Testis (tissue), 2 donors: ENCODE measurements at regions not wholly inside any gene's neighbourhood (a gene's known extent, or its start where the extent isn't known, plus 50 kb on each side); places are given as distances from the start of the nearest gene placed in this dataset.

ENCODE experiments used
- DNase-seq: peaks from one replicate; pipeline ENCODE4 v3.0.0-alpha.2; 2019
- H3K27ac ChIP-seq, 2 donors: fragments of 200-600 bp; sonication (generic); one replicate each; pipeline ENCODE4 v1.5.1; 2019
- H3K27me3 ChIP-seq: fragments of 200-600 bp; sonication (generic); one replicate; pipeline ENCODE4 v1.5.1; 2019
- H3K36me3 ChIP-seq: fragments of 200-600 bp; sonication (generic); one replicate; pipeline ENCODE4 v1.5.1; 2017; ENCODE audit warnings: low read depth; ENCODE audit errors: missing control alignments
- H3K4me1 ChIP-seq: fragments of 200-600 bp; sonication (generic); one replicate; pipeline ENCODE4 v1.5.1; 2019
- H3K4me3 ChIP-seq, 2 donors: fragments of 200-600 bp; sonication (generic); one replicate each; pipeline ENCODE4 v1.5.1; 2017 to 2019
- H3K9me3 ChIP-seq: fragments of 200-600 bp; sonication (generic); one replicate; pipeline ENCODE4 v1.5.1; 2017
- CTCF ChIP-seq, 3 experiments: fragments of 450-650 bp in 2 of 3; fragments of 200-600 bp in 1 of 3; sonication (generic) in 1 of 3; IDR thresholded peaks; one replicate each; pipeline ENCODE4 v1.5.1; 2016 to 2019; ENCODE audit warnings: antibody characterized with exemption in 3 of 3, mild to moderate bottlenecking in 2 of 3, moderate library complexity in 1 of 3
- POLR2A ChIP-seq: fragments of 450-650 bp; IDR thresholded peaks from one replicate; pipeline ENCODE4 v1.6.1; 2017; ENCODE audit warnings: antibody characterized with exemption, mild to moderate bottlenecking, moderate library complexity
- WGBS, 2 donors: methylation state at CpG; one replicate each; pipeline ENCODE4 v1.1.5; 2018; 5-methylcytosine and 5-hydroxymethylcytosine counted together
- intact Hi-C: fragments of 100-400 bp; cut with DNase I; formaldehyde crosslinking; loops from one replicate; pipeline ENCODE4 v1.15.1; 2023; ENCODE audit warnings: low total_unique reads

GRCh38 chr22:27358096-27358870 lies 443.3 kb downstream of the MN1 start:
- Histone ChIP-seq H3K4me3 (no peak overlapping the region), H3K36me3 (no peaks in the 10 kb centered on the region), H3K27ac (no peak overlapping the region), H3K9me3 (no peaks in the 10 kb centered on the region), H3K4me1 (no peaks in the 10 kb centered on the region), H3K27me3 (no peaks in the 10 kb centered on the region)
- no peak for DNase-seq
- intact Hi-C loops = no loop called here
- 73 to 89% methylated on average over 3 to 7 of the region's 7 CpGs for WGBS, 2 donors
- TF ChIP-seq CTCF (IDR thresholded peaks at IDR 0.05) (no peak), POLR2A (no peak)

- WGBS, 2 donors = 70 to 79% methylated on average over 4 of the region's 4 CpGs
These were observed 431.3 kb downstream of the MN1 start for GRCh38 chr22:27370269-27370668.

GRCh38 chr22:27370987-27371386 lies 430.6 kb downstream of the MN1 start:
- no peaks in the 10 kb centered on the region for H3K36me3 ChIP-seq
- no peak overlapping the region for H3K4me3 ChIP-seq
- no peak overlapping the region for H3K27ac ChIP-seq
- TF ChIP-seq CTCF (IDR thresholded peaks at IDR 0.05) (no peak), POLR2A (no peak)
- no peaks in the 10 kb centered on the region for H3K9me3 ChIP-seq
- WGBS, 2 donors = 95 to 96% methylated on average over 4 of the region's 4 CpGs
- DNase-seq = no peak
- H3K4me1 ChIP-seq = no peaks in the 10 kb centered on the region
- intact Hi-C loops = no loop called here
- no peaks in the 10 kb centered on the region for H3K27me3 ChIP-seq

More at GRCh38 chr22:27370269-27370668, 431.3 kb downstream of the MN1 start:
- Histone ChIP-seq H3K4me1 (no peaks in the 10 kb centered on the region), H3K9me3 (no peaks in the 10 kb centered on the region), H3K27me3 (no peaks in the 10 kb centered on the region), H3K27ac (no peak overlapping the region), H3K4me3 (no peak overlapping the region), H3K36me3 (no peaks in the 10 kb centered on the region)
- intact Hi-C loops = no loop called here
- DNase-seq = no peak
- TF ChIP-seq POLR2A (no peak), CTCF (IDR thresholded peaks at IDR 0.05) (no peak)

DNA sequence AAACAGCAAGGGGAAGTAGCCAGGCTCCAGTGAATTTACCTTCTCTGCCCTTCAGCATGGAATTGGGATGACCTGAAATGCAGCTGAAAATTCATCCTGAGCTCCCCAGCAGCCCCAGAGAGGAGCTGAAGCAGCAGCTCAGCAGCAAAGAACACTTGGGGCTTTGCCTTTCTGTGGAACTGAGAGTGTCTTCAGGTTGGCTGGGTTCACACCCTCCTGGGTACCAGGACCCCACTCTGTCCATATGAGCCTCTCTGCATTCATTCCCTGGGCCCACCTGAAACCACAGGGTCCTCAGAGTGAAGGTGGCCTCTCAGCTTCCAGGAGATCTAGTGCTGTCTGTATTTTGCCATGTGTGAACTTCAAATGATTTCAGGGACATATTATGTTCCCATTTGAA lies 429.2 kb downstream of the MN1 start:
- Histone ChIP-seq H3K9me3 (no peaks in the 10 kb centered on the region), H3K4me1 (no peaks in the 10 kb centered on the region), H3K27me3 (no peaks in the 10 kb centered on the region), H3K27ac (no peak overlapping the region), H3K36me3 (no peaks in the 10 kb centered on the region), H3K4me3 (no peak overlapping the region)
- TF ChIP-seq POLR2A (no peak), CTCF (IDR thresholded peaks at IDR 0.05) (no peak)
- no peak for DNase-seq
- intact Hi-C loops = no loop called here
